Progenitor cell of endocrine pancreas (in vitro differentiated cells): ENCODE measurements at regions not wholly inside any gene's neighbourhood (a gene's known extent, or its start where the extent isn't known, plus 50 kb on each side); places are given as distances from the start of the nearest gene placed in this dataset.

Experiments
- DNase-seq: peaks from one replicate; pipeline ENCODE4 v3.0.0; 2021; ENCODE audit warnings: low spot score; ENCODE audit not compliant: unreplicated experiment
- H3K27ac Mint-ChIP-seq: 2 replicates; pipeline ENCODE4 v1.8.0; 2021; ENCODE audit warnings: mild to moderate bottlenecking, moderate library complexity, mixed read lengths
- H3K27me3 Mint-ChIP-seq: 2 replicates; pipeline ENCODE4 v1.8.0; 2021; ENCODE audit warnings: mixed read lengths
- H3K36me3 Mint-ChIP-seq: 2 replicates; pipeline ENCODE4 v1.8.0; 2022; ENCODE audit warnings: mixed read lengths; ENCODE audit not compliant: insufficient read depth
- H3K4me1 Mint-ChIP-seq: 2 replicates; pipeline ENCODE4 v1.8.0; 2021; ENCODE audit warnings: low read depth, mixed read lengths
- H3K4me3 Mint-ChIP-seq: 2 replicates; pipeline ENCODE4 v1.8.0; 2021; ENCODE audit warnings: low read depth, mild to moderate bottlenecking, moderate library complexity, mixed read lengths
- H3K9me3 Mint-ChIP-seq: 2 replicates; pipeline ENCODE4 v1.8.0; 2021; ENCODE audit warnings: low read depth, mixed read lengths
- TF ChIP-seq, protein P1 (sequence below): fragments of 200-600 bp; sonication (generic); IDR thresholded peaks from one replicate; pipeline ENCODE4 v1.5.0; 2021; ENCODE audit warnings: antibody characterized with exemption, mild to moderate bottlenecking; ENCODE audit not compliant: unreplicated experiment

DNA sequence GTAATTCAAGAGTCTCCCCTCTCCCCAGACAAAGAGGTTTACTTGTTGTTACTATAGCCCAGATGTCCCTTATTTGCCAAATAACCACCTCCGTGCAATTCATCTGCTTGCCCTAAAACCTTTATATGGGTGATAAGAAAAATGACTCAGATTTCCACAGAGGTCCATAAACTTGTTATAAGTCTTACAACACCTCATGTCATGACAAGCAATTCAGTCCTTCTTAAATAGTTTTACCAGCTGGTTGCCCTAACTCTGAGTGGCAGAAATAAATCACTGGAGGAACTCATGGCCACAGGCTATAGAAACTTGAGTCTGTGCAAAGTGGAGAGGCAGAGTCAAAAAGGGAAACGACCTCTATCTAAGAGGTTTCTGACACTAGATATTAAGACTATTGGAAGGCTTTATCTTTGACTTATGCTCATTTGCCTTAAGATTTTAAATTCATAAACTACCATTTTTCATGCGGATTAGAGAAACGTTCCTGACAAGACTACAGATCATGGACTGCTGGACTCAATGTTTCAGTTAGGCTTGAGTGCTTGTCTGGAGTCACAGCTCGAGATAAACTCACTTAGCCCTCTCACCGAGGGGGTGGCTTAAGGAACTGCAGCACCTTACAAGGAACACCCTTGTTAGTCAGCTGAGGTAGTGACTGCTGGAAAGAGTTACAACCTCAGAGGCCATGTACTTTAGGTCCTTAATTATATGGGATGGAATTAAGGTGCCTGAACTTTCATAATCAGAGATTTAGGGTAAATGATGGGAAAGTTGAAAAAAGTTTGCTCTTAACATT, 662.5 kb upstream of the USP24 start:
- H3K27ac Mint-ChIP-seq = no peak overlapping the region
- no peaks in the 10 kb centered on the region for H3K4me1 Mint-ChIP-seq
- DNase-seq = no peak
- no peaks in the 10 kb centered on the region for H3K36me3 Mint-ChIP-seq
- H3K27me3 Mint-ChIP-seq = peaks cover 13% of the 10 kb centered on the region
- H3K9me3 Mint-ChIP-seq = no peaks in the 10 kb centered on the region
- TF ChIP-seq, protein P1, sequence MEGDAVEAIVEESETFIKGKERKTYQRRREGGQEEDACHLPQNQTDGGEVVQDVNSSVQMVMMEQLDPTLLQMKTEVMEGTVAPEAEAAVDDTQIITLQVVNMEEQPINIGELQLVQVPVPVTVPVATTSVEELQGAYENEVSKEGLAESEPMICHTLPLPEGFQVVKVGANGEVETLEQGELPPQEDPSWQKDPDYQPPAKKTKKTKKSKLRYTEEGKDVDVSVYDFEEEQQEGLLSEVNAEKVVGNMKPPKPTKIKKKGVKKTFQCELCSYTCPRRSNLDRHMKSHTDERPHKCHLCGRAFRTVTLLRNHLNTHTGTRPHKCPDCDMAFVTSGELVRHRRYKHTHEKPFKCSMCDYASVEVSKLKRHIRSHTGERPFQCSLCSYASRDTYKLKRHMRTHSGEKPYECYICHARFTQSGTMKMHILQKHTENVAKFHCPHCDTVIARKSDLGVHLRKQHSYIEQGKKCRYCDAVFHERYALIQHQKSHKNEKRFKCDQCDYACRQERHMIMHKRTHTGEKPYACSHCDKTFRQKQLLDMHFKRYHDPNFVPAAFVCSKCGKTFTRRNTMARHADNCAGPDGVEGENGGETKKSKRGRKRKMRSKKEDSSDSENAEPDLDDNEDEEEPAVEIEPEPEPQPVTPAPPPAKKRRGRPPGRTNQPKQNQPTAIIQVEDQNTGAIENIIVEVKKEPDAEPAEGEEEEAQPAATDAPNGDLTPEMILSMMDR = no peak
- H3K4me3 Mint-ChIP-seq = no peak overlapping the region

DNA sequence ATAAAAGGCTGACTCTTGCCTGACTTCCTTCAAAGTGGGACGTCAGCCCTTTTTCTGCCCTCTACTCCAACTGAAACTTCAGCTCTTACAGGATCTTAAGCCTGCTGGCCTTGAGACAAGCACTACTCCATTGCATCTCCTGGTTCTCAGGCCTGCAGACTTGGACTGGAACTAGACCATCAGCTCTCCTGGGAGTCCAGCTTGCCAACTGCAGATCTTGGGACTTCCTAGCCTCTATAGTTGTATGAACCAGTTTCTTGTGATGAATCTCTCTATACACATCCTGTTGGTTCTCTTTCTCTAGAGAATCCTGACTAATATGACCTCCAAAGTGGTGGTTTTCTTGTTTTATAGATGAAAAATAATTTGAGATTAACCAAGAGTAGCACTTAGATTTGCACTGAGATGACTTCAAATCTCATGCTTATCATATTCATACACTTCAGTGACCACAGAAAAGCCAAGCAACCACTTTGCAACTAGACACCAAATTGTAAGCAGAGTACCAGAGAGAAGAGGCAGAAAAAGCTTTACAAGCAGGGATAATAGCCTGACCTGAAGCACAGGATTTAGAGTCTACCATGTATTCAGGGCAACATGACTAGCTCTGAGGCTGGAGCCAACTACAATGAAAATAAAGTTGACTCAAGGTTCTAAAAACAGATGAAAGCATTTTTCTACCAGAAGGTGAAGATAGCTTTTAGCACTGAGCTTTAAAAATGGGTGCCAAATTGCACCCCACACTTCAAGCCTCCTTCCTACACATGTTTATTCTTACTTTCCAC, 661.3 kb upstream of the USP24 start:
- Mint-ChIP-seq H3K27ac (no peak overlapping the region), H3K9me3 (no peaks in the 10 kb centered on the region), H3K27me3 (peaks cover 16% of the 10 kb centered on the region), H3K4me1 (no peaks in the 10 kb centered on the region), H3K36me3 (no peaks in the 10 kb centered on the region), H3K4me3 (no peak overlapping the region)
- TF ChIP-seq, protein P1 = no peak
- DNase-seq = no peak

DNA sequence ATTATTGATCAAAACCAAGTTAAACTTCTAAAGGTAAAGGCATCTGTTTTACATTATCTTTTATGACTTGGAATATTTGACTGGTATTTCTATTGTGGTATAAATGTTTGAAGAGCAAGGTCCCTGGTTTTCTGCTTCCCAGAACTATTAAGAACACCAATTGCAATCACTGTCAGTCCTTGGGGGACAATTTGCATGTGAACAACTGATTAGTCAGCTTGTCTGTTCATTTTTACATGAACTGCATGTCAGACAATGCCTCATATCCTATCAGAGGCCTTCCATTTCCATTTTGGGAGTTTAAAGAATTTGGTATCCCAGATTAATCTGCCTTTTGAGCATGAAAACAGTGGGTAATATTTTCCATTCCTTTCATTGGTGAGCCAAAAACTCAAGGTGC, 654.9 kb upstream of the USP24 start:
- no peak overlapping the region for H3K27ac Mint-ChIP-seq
- H3K27me3 Mint-ChIP-seq = peaks cover 11% of the 10 kb centered on the region
- no peak for DNase-seq
- H3K9me3 Mint-ChIP-seq = no peaks in the 10 kb centered on the region
- H3K36me3 Mint-ChIP-seq = no peaks in the 10 kb centered on the region
- no peak overlapping the region for H3K4me3 Mint-ChIP-seq
- TF ChIP-seq, protein P1 = no peak
- peaks cover 8% of the 10 kb centered on the region for H3K4me1 Mint-ChIP-seq

DNA sequence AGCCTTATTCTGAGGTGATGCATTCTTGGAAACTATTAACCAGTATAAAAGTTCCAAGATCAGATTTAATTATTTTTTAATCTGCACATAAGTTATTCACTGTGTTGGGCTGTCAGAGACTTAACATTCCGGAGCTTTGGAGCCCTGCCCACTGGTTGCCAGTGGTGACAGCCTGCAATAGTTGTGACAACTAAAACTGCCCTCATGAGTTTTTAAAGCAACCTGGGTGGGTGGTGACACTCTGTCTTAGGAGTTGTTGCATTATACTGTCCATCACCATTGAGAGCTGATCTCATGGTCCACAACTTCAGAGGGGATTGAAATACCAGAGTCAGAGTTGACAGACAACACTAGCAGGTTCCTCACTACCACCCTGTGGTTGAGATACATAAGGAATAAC, 653.9 kb upstream of the USP24 start:
- H3K9me3 Mint-ChIP-seq = no peaks in the 10 kb centered on the region

DNA sequence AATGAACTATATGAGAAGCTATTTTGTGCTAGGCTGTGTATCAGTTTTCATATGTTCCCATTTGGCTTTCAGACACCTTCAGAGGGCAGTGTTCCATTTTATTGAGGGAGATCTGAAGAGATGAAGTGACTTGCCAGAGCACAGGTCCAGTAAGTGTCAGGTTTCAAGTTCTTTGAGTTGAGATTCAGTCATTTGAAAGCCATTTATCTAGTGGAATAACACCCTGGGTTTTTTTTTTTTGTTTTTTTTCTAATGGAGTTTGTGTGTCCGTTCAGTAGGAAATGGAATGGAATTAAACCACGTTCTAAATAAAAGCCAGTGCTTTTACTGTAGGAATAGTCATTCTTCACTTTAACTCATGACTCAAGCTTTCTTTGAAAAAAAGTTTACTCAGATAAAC, 652.9 kb upstream of the USP24 start:
- Mint-ChIP-seq H3K27me3 (peaks cover 7% of the 10 kb centered on the region), H3K4me1 (peaks cover 10% of the 10 kb centered on the region), H3K27ac (no peak overlapping the region), H3K4me3 (no peak overlapping the region), H3K36me3 (no peaks in the 10 kb centered on the region), H3K9me3 (no peaks in the 10 kb centered on the region)
- TF ChIP-seq, protein P1 = peak; percentile 17
- DNase-seq = no peak

More for the DNA sequence above, 653.9 kb upstream of the USP24 start:
- TF ChIP-seq, protein P1 = no peak
- no peaks in the 10 kb centered on the region for H3K36me3 Mint-ChIP-seq
- no peak overlapping the region for H3K27ac Mint-ChIP-seq
- H3K27me3 Mint-ChIP-seq = peaks cover 11% of the 10 kb centered on the region
- H3K4me3 Mint-ChIP-seq = no peak overlapping the region
- DNase-seq = no peak
- peaks cover 8% of the 10 kb centered on the region for H3K4me1 Mint-ChIP-seq
